ENCODE measurements at regions not wholly inside any gene's neighbourhood (a gene's known extent, or its start where the extent isn't known, plus 50 kb on each side); places are given as distances from the start of the nearest gene placed in this dataset.

DNA sequence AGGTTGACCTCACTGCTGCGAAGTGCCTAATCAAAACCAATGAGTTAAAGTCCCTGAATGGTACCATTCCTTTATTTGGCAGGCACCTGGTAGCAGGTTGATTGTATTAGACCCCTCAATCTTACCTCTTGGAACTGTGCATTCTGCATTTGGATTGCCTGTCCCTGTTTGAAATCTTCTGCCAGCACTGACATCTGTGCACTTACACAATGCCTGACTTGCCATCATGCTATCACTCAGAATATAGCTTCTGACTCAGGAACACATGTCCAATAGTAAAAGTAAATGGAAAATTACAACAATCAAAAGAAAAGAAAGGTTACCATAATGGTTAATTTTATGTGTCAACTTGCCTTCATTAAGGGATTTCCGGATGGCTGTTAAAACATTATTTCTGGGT, 366.0 kb upstream of the PDGFD start:
- Histone ChIP-seq H3K36me3 (no peaks in the 10 kb centered on the region), H3K9me3 (no peaks in the 10 kb centered on the region), H3K27ac (no peak overlapping the region), H3K27me3 (no peaks in the 10 kb centered on the region), H3K4me1 (peaks cover 10% of the 10 kb centered on the region), H3K4me3 (no peak overlapping the region)
- no peak for TF ChIP-seq POLR2AphosphoS5 (IDR thresholded peaks at IDR 0.05; ENCODE audit: insufficient read depth in 1 of 2, low read depth in 1 of 2)
- intact Hi-C loops (cut with DNase I) = no loop called here
- no peak for DNase-seq (ENCODE audit: extremely low spot score in 2 of 2)

DNA sequence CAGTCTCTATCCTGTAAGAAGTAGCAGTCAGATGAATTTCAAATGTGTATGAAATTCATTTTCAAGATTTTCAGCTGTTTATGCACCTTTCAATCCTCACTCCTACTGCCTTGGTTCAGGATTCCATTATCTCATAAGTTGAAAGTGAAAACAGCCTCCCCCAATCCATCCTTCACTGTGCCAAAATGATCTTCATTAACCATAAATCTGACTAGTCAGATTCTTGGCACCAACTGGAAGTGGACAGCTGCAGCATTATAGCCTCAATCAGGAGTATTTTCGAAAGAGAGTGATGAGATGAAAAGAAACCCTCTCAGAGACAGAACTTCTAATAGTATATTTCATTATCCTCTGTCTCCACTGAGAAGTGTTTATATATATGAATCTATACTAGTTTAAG, 365.3 kb upstream of the PDGFD start:
- intact Hi-C loops (cut with DNase I) = no loop called here
- no peak overlapping the region for H3K27ac ChIP-seq

DNA sequence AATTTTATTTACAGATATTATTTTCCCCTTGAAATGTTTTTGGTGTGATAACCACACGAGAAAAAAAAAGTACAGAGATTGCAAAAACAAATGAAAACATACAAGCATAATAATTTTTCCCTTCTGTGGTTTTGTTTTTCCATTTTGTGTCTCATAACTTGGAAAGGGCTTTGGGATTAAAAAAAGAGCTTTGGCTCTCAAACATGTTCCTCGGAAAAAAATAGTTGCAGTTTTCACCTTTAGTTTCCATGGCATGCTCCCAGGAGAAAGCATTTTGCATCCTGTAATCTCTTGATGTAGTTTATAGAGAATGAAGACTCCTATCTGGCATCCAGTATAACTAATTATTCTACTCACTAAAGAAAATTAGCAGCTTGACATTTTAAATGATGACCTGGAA, 362.1 kb upstream of the PDGFD start:
- Histone ChIP-seq H3K27me3 (no peaks in the 10 kb centered on the region), H3K36me3 (no peaks in the 10 kb centered on the region), H3K4me3 (no peak overlapping the region), H3K4me1 (peaks cover 19% of the 10 kb centered on the region), H3K9me3 (no peaks in the 10 kb centered on the region), H3K27ac (no peak overlapping the region)
- TF ChIP-seq POLR2A (IDR thresholded peaks at IDR 0.05) (no peak), POLR2AphosphoS5 (IDR thresholded peaks at IDR 0.05; ENCODE audit: insufficient read depth in 1 of 2, low read depth in 1 of 2) (no peak)
- TF ChIP-seq, protein P1, sequence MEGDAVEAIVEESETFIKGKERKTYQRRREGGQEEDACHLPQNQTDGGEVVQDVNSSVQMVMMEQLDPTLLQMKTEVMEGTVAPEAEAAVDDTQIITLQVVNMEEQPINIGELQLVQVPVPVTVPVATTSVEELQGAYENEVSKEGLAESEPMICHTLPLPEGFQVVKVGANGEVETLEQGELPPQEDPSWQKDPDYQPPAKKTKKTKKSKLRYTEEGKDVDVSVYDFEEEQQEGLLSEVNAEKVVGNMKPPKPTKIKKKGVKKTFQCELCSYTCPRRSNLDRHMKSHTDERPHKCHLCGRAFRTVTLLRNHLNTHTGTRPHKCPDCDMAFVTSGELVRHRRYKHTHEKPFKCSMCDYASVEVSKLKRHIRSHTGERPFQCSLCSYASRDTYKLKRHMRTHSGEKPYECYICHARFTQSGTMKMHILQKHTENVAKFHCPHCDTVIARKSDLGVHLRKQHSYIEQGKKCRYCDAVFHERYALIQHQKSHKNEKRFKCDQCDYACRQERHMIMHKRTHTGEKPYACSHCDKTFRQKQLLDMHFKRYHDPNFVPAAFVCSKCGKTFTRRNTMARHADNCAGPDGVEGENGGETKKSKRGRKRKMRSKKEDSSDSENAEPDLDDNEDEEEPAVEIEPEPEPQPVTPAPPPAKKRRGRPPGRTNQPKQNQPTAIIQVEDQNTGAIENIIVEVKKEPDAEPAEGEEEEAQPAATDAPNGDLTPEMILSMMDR (IDR thresholded peaks at IDR 0.05) = no peak
- intact Hi-C loops (cut with DNase I) = no loop called here
- DNase-seq (ENCODE audit: extremely low spot score in 2 of 2) = no peak

More for the DNA sequence above, 365.3 kb upstream of the PDGFD start:
- H3K4me1 ChIP-seq = peaks cover 10% of the 10 kb centered on the region
- no peaks in the 10 kb centered on the region for H3K36me3 ChIP-seq
- H3K9me3 ChIP-seq = no peaks in the 10 kb centered on the region
- no peak overlapping the region for H3K4me3 ChIP-seq
- H3K27me3 ChIP-seq = no peaks in the 10 kb centered on the region
- TF ChIP-seq, protein P1 (IDR thresholded peaks at IDR 0.05) = no peak
- TF ChIP-seq POLR2AphosphoS5 (IDR thresholded peaks at IDR 0.05; ENCODE audit: insufficient read depth in 1 of 2, low read depth in 1 of 2) (no peak), POLR2A (IDR thresholded peaks at IDR 0.05) (no peak)
- DNase-seq (ENCODE audit: extremely low spot score in 2 of 2) = no peak

DNA sequence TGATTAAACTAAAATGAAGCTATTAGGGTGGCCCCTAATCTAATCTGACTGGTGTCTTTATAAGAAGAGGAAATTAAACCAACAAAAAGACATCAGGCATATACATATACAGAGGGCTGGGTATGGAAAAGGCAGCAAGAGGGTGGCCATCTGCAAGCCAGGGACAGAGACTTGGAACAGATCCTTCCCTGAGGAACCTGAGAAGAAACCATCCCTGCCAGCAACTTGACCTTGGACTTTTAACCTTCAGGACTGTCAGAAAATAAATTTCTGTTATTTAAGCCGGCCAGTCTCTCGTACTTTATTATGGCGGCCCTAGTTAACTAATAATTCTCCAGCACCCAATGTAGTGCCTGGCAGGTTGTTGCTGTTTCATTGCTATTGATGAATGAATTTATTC, 361.5 kb upstream of the PDGFD start:
- no peak overlapping the region for H3K27ac ChIP-seq
- intact Hi-C loops (cut with DNase I) = no loop called here
- no peaks in the 10 kb centered on the region for H3K27me3 ChIP-seq
- peaks cover 18% of the 10 kb centered on the region for H3K4me1 ChIP-seq
- H3K9me3 ChIP-seq = no peaks in the 10 kb centered on the region
- no peak overlapping the region for H3K4me3 ChIP-seq
- no peak for DNase-seq (ENCODE audit: extremely low spot score in 2 of 2)
- H3K36me3 ChIP-seq = no peaks in the 10 kb centered on the region
- no peak for TF ChIP-seq POLR2A (IDR thresholded peaks at IDR 0.05)
- TF ChIP-seq POLR2AphosphoS5 (IDR thresholded peaks at IDR 0.05; ENCODE audit: insufficient read depth in 1 of 2, low read depth in 1 of 2) = no peak
- TF ChIP-seq, protein P1 (IDR thresholded peaks at IDR 0.05) = no peak

DNA sequence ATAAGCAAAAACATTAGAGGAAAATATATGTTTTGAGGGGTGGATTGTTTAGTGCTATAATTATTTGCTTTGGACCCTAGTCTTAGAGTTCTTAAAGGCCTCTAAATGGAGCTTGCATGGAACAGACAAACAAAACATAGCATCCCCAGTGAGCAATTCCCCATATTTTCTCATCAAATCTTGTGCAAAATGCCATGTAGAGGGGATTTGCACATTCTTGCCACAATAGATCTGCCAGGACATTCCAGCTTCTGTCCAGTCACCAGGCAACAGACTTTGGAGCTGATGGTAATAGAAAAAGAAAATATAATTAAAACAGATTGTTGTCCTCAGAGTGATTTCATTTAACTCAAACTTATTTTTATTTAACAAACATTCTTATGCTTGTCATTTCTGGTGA, 360.3 kb upstream of the PDGFD start:
- Histone ChIP-seq H3K27me3 (no peaks in the 10 kb centered on the region), H3K27ac (no peak overlapping the region), H3K9me3 (no peaks in the 10 kb centered on the region), H3K36me3 (no peaks in the 10 kb centered on the region), H3K4me3 (no peak overlapping the region), H3K4me1 (peaks cover 9% of the 10 kb centered on the region)
- no peak for DNase-seq (ENCODE audit: extremely low spot score in 2 of 2)
- intact Hi-C loops (cut with DNase I) = no loop called here
- TF ChIP-seq, protein P1 (IDR thresholded peaks at IDR 0.05) = no peak
- no peak for TF ChIP-seq POLR2AphosphoS5 (IDR thresholded peaks at IDR 0.05; ENCODE audit: insufficient read depth in 1 of 2, low read depth in 1 of 2)
- TF ChIP-seq POLR2A (IDR thresholded peaks at IDR 0.05) = no peak

DNA sequence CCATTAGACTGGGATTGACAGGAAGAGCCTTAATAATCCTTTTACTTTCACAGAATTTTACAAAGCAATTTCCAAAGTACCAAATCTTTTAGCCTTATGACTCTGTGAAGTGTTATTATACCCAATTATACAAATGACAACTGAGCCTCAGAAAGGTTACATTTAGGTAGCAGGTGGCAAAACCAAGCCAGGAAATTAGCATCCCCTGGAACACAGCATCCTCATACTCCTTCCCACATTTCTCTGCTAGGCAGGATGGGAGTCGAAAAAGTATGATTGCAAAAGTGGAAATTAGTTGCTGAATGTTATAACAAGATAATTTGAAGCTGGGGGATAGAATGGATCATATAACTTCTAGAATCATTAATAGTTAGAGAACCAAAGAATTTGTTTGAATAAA, 359.7 kb upstream of the PDGFD start:
- DNase-seq (ENCODE audit: extremely low spot score in 2 of 2) = no peak
- Histone ChIP-seq H3K4me1 (peaks cover 9% of the 10 kb centered on the region), H3K36me3 (no peaks in the 10 kb centered on the region), H3K9me3 (no peaks in the 10 kb centered on the region), H3K27me3 (no peaks in the 10 kb centered on the region), H3K4me3 (no peak overlapping the region), H3K27ac (no peak overlapping the region)
- TF ChIP-seq, protein P1 (IDR thresholded peaks at IDR 0.05) = no peak
- TF ChIP-seq POLR2AphosphoS5 (IDR thresholded peaks at IDR 0.05; ENCODE audit: insufficient read depth in 1 of 2, low read depth in 1 of 2) (no peak), POLR2A (IDR thresholded peaks at IDR 0.05) (no peak)
- intact Hi-C loops (cut with DNase I) = no loop called here
